ENCODE measurements at regions not wholly inside any gene's neighbourhood (a gene's known extent, or its start where the extent isn't known, plus 50 kb on each side); places are given as distances from the start of the nearest gene placed in this dataset.

GRCh38 chr2:133667085-133667484 is 98.8 kb upstream of the NCKAP5 start:
- DNase-seq: no peak

GRCh38 chr2:133667968-133668367 is 99.7 kb upstream of the NCKAP5 start:
- DNase-seq: no peak

- no peak for DNase-seq
Measured at GRCh38 chr2:133668547-133668946, 100.3 kb upstream of the NCKAP5 start.

DNA sequence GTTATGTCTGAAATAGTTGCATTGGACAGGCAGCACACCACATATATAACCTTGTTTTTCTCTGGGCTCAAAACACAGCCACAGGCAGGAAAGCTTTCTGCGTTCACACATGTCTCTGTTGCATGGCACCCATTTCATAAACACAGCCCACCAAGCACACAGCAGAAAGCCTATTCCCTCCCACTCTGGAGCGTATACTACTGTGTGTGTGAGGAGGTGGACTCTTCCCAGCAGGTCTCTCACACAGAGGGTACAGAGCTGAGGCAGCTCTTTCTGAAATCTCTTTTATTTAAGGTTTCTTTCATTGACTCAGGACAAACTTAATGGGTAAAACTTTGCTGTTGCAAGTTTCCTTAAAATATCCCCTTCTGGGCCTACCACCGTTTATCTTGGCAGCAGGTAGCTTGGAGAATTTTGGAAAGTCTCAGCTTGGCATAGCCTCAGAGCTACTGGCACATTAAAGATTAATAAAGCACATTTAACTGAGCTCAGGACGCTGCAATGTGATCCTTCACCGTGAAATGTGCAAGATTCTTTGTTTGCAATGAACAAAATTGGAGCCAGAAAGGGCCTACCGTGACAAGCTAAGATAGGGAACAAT is 105.1 kb upstream of the NCKAP5 start:
- no peak for DNase-seq

- DNase-seq: no peak
Measured at GRCh38 chr2:133674066-133674432, 105.8 kb upstream of the NCKAP5 start.

DNA sequence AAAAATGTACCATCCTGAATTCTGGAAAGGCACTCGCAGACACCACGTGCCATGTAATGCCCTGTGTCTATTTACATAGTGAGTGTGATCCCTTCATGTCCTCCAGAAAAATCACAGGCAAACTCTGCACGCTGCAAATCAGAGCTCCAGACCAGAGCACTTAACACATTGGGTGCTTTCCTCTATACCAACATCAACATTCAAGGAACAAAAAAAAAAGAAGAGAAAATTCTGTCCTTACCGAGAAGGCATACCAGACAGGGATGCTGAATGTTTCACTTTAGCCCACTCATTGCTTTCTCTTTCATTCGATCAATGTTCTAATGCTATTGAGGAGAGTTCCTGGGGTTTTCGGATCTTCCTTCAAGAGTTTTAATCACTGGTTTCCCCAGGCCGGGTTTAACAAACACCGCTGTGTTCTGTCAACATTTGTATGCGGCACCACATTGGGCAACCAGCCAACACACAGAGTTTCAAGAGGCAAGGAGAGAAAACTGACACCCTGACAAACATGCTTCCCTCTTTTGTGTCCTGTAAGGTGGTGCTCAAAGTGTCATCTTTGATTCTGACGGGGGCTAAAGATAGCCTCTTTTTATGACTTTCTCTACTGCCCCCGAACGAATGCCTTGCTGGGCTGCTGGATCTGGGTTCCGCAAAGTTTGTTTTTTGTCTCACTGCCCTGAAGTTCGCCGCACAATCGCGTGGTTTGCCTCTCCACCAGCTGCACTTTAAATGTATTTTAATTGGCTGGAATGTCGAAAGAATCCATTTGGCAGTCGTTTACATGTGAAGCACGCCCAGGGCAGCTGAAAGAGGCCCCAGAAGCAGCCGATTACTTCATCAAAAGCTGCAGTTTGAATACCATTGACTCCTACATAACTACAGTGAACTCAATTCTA is 106.4 kb upstream of the NCKAP5 start:
- peak; percentile 91 for DNase-seq

DNA sequence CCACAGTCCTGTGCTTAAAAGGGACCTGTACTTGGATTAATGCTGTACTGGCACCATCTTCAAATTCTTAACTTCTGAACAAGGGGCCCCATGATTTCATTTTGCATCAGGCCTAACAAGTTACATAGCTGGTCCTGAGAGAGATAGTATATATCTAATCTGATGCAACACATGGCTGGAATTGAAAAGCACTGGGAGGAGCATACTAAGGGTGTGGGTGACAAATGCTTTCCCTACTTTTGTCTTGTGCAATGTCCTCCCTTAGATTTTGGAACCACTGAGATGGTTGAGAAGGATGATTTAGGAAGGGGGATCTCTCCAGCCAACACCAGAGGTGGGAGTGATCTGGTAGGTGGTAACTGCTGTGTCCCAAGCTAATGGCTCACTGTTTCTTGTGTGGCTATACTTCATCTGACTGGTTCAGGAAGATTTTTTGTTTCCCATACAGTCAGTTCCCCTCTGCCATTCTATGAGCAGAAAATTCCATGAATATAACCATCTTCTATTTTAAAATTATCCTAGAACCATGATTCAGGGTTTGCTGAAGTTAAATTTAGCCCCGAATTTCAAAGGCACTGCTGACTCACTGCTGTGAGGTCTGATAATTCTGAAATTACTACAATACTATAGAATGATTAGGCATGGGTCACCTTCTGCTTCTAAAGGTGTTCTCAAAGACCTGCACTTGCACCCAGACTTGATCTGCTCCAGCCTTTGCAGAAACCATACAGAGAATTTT is 108.3 kb upstream of the NCKAP5 start:
- DNase-seq: peak; percentile 80

DNA sequence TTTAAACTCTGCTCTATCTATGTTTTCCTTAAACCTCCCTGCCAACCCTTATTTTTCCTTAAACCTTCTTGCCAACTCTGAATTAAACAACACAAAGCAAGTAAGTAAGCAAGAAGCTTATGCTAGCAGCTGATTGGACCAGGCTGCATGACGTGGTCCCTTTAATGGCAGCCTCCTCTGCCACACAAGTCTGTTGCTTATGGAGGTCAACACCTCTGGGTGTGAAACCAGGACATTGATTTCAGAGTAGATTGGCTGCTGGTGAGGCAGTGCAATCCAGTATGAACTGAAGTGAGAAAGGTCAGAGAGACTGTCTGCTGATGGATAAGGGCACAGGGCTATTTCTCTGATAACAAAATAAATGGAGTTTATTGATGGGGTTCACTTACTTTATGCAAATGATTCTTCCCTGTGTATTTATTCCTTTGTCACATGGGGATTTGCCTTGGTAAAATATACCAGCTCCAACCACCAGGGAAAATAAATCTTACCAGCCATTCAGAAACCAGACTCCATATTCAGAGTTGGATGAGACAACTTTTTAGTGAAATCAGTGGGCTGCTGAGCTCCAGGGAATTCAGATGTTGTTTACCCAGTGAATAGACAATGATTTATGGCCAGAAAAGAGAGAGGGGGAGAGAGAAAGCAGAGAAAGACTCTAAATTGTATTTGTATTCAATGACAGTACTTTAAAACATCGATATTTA is 112.2 kb upstream of the NCKAP5 start:
- no peak for DNase-seq

GRCh38 chr2:133682347-133682746 is 114.1 kb upstream of the NCKAP5 start:
- peak; percentile 67 for DNase-seq

DNA sequence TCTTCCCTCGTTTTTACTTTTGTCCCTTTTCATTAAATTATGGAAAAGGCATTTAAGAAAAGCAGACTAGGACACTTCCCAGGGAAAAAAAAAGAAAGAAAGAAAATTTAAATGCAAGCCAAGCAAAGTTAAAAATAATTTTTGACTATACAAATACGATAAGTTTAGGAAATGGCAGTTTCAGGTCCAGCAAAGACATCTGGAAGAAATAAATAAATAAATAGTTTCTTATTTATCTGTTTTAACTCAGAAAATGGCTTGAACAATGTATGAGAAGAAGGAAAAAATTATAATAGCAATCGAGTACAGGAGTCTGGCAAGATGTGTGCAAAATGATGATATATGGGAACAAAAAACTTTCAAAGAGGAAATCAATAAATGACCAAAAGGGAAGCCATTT is 114.6 kb upstream of the NCKAP5 start:
- DNase-seq: peak; percentile 64

DNA sequence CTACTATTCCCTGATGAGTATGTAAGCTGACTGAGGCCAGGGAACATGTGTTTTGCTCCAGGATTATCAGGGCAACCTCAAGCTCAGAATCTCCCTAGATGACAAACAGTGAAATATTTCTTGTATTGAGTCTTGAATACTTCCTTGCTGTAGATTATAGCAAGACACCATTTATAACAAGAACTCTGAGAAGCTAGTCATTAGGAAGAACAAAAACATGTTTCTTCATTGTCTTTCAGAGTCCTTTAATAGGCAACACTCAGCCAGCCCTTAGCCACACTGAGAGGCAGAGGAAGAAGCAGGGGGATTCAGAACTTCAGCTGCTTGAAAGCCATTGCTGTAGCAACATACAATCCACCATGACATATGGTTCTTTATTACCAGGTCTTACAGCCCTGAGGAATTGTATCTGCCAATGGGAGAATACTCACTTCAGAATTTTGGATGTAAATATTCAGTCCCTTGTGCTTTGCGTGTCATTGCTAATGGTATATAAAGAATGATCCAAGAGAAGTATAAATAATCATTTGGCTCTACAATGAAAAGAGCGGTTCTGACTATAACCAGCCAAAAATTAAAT is 117.5 kb upstream of the NCKAP5 start:
- peak; percentile 93 for DNase-seq

- DNase-seq: no peak
Measured at GRCh38 chr2:133690780-133691179, 122.5 kb upstream of the NCKAP5 start.

DNA sequence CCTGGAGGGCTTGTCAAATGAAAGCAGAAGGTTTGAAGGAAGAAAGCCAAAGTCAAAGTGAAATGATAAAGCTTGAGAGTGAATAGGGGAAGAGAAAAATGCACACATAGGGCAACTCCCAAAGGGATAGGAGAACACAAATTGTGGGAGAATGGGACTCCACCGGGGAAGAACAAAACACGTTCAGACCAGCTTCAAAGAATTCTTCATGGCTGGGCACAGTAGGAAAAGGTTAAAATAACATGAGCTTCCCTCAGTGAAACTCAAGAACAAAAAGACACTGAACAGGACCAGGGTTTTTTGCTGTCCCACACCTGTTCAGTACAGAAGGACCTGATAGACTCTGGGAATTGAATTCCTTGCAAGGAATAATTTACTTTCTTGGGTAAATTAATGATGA is 123.1 kb upstream of the NCKAP5 start:
- no peak for DNase-seq

DNA sequence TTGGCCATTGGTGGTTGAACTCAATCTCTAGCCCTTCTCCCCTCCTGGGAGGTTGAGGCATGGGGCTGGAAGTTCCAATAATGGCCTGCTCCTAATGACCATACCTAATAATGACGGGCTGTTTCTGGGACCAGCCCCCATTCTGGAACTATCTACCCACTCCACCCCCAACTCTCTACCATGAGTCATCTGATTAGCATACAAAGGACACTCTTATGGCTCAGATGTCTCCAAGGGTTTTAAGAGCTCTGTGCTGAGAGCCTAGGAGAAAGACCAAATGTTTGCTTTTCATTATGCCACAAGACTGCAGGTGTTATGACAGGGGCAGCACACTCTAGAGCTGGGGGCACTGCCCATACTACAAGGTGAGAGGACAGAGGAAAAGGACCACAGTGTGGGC is 137.0 kb upstream of the NCKAP5 start:
- DNase-seq: no peak

DNA sequence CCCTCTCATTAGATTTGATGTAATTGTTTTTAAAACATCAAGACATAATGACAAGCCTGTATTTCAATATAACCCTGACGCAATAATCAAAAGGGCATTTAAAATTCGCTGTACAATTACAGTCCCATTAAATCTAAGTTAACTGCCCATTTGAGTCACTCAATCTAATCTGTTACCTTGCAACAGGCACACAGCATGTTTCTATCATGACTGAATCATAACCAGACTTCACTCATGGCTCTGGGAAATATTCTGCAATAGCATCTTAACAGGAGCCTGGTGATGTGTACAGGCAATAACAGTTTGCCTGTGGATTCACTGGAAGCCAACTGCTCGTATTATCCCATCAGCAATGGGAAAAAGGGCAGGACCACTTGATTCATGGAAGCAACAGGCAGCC is 142.3 kb upstream of the NCKAP5 start:
- DNase-seq: no peak

- no peak for DNase-seq
Measured at GRCh38 chr2:133711201-133711600, 142.9 kb upstream of the NCKAP5 start.

DNA sequence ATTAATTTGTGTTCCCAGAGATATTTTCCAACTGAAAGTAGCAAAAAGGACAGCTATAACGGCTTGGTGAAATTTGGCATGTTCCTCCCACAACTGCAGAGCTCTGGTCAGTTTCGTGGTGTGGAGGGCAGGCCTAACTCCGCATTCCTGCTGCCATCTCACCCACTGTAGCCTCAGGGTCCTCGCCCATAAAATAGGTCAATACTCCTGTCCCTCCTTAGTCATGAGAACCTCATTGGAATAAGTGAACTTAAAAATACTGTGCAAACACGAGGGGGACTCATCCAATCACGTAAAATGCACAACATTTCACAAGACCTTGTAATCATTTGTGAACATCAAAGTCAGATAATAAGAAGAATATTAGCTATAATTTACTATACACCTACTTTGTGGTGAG is 143.5 kb upstream of the NCKAP5 start:
- DNase-seq: no peak

DNA sequence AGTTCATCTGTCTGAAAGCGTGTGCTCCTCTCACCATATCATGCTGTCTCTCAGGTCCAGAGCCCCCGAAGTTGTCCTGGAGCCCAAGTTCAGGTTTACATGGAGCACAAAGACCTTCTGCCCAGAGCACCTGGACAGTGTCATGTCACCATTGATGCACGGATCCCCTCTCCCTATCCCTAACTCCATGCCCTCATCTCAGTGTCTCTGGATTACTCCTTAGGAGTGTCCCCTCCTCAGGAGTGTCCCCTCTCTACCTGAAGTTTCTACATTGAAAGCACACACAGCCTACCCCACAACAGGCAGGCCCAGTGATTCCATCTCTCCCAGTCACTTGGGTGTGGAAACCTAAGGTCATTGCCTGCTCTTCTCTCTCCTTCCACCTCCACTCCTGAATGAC is 144.1 kb upstream of the NCKAP5 start:
- DNase-seq: no peak

DNA sequence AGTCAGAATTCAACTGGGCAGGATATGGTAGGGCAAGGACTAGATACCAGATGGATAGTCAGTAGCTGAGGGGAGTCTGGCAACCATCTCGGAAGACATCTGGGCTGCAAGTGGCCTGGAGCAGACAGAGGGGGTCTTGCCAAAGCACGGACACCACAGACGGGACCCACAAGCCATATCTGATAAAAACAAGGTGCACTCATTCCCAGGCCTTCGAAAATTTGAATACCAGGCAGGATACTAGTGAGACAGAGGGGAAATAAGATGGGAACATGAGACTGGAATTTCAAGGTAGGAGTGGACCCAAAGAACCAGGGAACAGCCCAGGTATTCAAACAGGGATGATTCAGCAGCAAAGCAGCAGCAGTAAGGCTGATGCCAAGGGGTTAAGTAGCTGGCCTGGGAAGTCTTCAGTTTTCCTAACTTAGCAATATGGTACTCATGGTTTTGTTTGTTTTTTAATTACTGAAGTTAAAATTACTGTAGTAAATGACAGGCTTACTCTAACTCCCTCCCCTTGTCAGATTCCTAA is 144.9 kb upstream of the NCKAP5 start:
- DNase-seq: no peak

DNA sequence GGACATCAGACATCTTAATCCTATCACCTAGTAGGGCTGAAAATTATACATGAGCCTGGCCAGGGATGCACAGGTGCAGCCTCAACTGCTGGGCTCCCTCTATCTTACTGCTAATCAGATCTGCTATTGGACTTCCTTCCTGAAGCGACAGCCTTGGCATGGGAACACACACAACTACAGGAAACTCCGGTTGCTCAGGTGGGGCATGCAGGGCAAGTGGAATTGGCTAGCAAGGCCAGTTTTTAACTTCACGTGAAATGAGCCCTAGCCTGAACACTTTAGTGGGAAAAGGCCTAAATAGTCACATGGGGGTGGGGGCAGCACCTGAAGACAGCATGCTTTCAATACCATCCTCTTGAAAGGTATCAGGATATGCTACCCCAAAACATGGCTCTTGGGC is 147.9 kb upstream of the NCKAP5 start:
- no peak for DNase-seq

DNA sequence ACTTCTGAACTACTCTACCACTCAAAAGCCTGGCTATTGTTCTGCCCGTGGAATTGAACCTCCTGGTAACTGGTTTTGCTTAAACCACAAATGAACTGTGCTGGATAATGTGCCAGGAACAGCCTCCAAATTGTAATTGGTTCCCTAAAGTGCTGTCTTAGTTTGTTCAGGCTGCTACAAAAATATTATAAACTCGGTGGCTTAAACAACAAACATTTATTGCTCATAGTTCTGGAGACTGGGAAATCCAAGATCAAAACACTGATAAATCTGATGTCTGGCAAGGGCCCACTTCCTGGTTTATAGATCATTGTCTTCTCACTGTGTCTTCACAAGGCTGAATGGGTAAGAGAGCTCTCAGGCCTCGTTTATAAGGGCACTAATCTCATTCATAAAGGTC is 149.2 kb upstream of the NCKAP5 start:
- no peak for DNase-seq

DNA sequence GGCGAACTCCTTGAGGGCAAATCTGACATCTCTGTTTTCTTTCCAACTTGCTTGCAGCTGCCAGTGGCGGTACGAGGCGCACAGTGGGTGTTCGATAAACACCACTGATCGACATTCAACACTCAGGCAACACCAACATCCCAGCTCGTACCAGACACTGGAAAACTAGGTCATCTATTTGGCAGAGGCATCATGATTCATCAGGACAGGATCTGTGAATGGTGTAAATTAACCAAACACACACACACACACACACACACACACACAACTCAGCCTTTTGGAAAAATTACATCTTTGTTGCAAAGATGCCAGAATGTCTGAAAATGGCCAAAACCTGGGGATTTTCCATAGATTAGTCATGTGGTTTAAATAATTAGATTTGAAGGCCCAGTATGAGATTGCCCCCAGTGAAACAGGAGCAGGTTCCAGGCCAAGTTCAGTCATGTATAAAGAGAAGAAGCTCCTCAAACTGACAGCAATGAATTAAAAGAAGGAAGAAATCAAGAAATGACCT is 150.5 kb upstream of the NCKAP5 start:
- peak; percentile 27 for DNase-seq
